DOHH2 (cell line): ENCODE measurements at regions not wholly inside any gene's neighbourhood (a gene's known extent, or its start where the extent isn't known, plus 50 kb on each side); places are given as distances from the start of the nearest gene placed in this dataset.
A peak's percentile ranks its signal among the peaks of the same experiment; 100 is the strongest.

Source experiments
- H3F3A ChIP-seq: fragments of 200-600 bp; sonication (generic), shearing (Covaris generic); 2 replicates; pipeline ENCODE4 v1.6.0; 2016; ENCODE audit warnings: antibody characterized with exemption, mild to moderate bottlenecking; ENCODE audit not compliant: control insufficient read depth, insufficient read depth
- H3K27ac ChIP-seq: fragments of 200-600 bp; sonication (generic); 2 replicates; pipeline ENCODE4 v1.5.1; 2014; ENCODE audit warnings: low read depth, mild to moderate bottlenecking, low read length, moderate library complexity
- H3K27me3 ChIP-seq: fragments of 200-600 bp; sonication (generic); 2 replicates; pipeline ENCODE4 v1.6.1; 2014; ENCODE audit warnings: mild to moderate bottlenecking, low read length, mixed read lengths; ENCODE audit not compliant: control insufficient read depth
- H3K36me3 ChIP-seq: fragments of 200-600 bp; sonication (generic); 2 replicates; pipeline ENCODE4 v1.6.1; 2014; ENCODE audit warnings: mild to moderate bottlenecking, low read length, moderate library complexity, mixed read lengths; ENCODE audit not compliant: control insufficient read depth
- H3K4me1 ChIP-seq: fragments of 200-600 bp; sonication (generic); 2 replicates; pipeline ENCODE4 v1.6.1; 2014; ENCODE audit warnings: mild to moderate bottlenecking, low read length, mixed read lengths; ENCODE audit not compliant: control insufficient read depth
- H3K4me2 ChIP-seq: fragments of 200-600 bp; sonication (generic); 2 replicates; pipeline ENCODE4 v1.6.0; 2014; ENCODE audit warnings: mild to moderate bottlenecking, low read length, moderate library complexity
- H3K4me3 ChIP-seq: fragments of 200-600 bp; sonication (generic); 2 replicates; pipeline ENCODE4 v1.5.1; 2014; ENCODE audit warnings: mild to moderate bottlenecking, low read length, mixed read lengths
- H3K79me2 ChIP-seq: fragments of 200-600 bp; sonication (generic); 2 replicates; pipeline ENCODE4 v1.6.1; 2014; ENCODE audit warnings: mild to moderate bottlenecking, low read length, mixed read lengths; ENCODE audit not compliant: control insufficient read depth
- H3K9me2 ChIP-seq: fragments of 200-600 bp; sonication (generic); replicated peaks from 2 replicates; pipeline ENCODE4 v1.6.1; 2014; ENCODE audit warnings: mild to moderate bottlenecking, low read length, mixed read lengths; ENCODE audit not compliant: control insufficient read depth
- H3K9me3 ChIP-seq: fragments of 200-600 bp; sonication (generic); 2 replicates; pipeline ENCODE4 v1.6.1; 2014; ENCODE audit warnings: antibody characterized with exemption, low read length, mixed read lengths; ENCODE audit not compliant: control insufficient read depth, insufficient read depth
- H4K20me1 ChIP-seq: fragments of 200-600 bp; sonication (generic); 2 replicates; pipeline ENCODE4 v1.6.0; 2014; ENCODE audit warnings: low read depth, mild to moderate bottlenecking, antibody characterized with exemption, low read length, moderate library complexity; ENCODE audit not compliant: control insufficient read depth, insufficient read depth
- CTCF ChIP-seq: fragments of 200-600 bp; sonication (generic); IDR thresholded peaks from one replicate; pipeline ENCODE4 v1.5.1; 2014; ENCODE audit warnings: antibody characterized with exemption, mild to moderate bottlenecking, low read depth, low read length; ENCODE audit not compliant: poor library complexity, severe bottlenecking
- EZH2phosphoT487 ChIP-seq: fragments of 200-600 bp; sonication (generic); IDR thresholded peaks from 2 replicates; pipeline ENCODE4 v1.6.1; 2017; ENCODE audit warnings: borderline replicate concordance, mild to moderate bottlenecking, antibody characterized with exemption, low read length, moderate library complexity, mixed read lengths

DNA sequence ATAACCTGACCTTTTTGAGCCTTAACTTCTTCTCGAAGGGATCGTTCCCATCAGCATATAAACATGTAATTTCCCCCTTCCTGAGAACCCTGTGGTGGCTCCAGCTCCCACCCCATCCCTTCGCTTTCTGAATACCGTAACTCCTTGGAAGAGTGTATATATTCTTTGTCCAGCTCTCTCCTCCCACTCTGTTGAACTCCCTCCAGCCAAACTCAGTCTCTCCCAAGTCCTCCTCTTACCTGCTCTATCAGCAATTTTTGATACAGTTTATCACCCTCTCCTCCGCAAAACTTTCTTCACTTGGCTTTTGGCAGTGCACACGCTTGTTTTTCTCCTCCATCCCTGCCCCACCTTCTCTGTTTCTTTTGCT, 109.9 kb upstream of the SLC25A33 start:
- Histone ChIP-seq H3F3A (peaks cover 31% of the 10 kb centered on the region), H3K4me3 (peak overlapping the region; percentile 69), H3K27me3 (no peaks in the 10 kb centered on the region), H3K4me1 (peaks cover 54% of the 10 kb centered on the region), H3K9me3 (no peaks in the 10 kb centered on the region), H3K27ac (peak overlapping the region; percentile 31), H3K9me2 (no peaks in the 10 kb centered on the region), H3K36me3 (no peaks in the 10 kb centered on the region), H3K79me2 (0 out of 2 replicates have a peak, but pooled peaks cover 4% of the 10 kb centered on the region), H3K4me2 (peak overlapping the region; percentile 82), H4K20me1 (no peaks in the 10 kb centered on the region)
- TF ChIP-seq EZH2phosphoT487 (no peak), CTCF (no peak)

DNA sequence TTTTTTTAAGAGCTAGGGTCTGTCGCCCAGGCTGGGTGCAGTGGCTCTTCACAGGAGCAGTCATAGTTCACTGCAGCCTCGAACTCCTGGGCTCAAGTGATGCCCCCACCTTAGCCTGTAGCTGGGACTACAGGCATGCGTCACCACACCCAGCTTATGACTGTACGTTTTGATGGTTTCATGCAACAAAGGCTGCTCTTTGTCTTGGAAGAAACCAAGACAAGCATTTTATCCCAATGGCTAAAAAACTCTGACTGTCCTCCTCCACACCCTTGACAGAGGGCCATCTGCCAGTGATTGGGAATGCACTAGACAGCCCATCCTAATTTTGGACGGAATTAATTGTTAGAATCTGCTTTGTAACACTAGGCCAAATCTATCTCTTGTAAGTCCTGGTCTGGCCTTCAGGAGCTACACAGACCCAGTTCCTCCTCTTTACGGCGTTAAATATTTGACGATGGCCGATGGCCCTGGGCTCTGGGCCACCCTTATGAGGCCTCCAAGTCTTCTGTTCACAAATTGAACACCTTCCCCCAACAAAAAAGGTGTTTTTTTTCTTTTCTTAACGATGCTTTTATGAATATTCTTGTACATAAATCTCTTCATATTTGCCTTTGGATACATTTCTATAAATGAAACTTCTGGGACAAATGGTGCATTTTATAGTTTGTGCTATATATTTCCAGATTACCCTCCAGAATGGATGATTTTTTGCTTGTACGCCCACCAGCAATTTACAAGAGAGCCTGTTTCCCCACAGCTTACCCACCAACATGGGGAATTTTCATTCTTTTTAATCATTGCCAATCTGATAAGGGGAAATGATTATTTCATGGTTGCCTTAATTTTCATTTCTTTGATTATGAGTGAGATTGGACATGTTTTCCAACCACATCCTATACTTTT, 104.8 kb upstream of the SLC25A33 start:
- no peak overlapping the region for H3K27ac ChIP-seq
- TF ChIP-seq CTCF (no peak), EZH2phosphoT487 (no peak)

GRCh38 chr1:9435153-9435636, 104.1 kb upstream of the SLC25A33 start:
- Histone ChIP-seq H3K9me2 (no peaks in the 10 kb centered on the region), H3K4me1 (no peaks in the 10 kb centered on the region), H3K79me2 (no peaks in the 10 kb centered on the region), H3K4me2 (no peak overlapping the region), H3K27ac (no peak overlapping the region), H3K4me3 (no peak overlapping the region), H3K27me3 (no peaks in the 10 kb centered on the region; the same call in 1 of the 2 replicates), H3F3A (no peaks in the 10 kb centered on the region), H4K20me1 (no peaks in the 10 kb centered on the region), H3K36me3 (no peaks in the 10 kb centered on the region), H3K9me3 (no peaks in the 10 kb centered on the region)
- TF ChIP-seq CTCF (no peak), EZH2phosphoT487 (no peak)

More for the DNA sequence above, 104.8 kb upstream of the SLC25A33 start:
- Histone ChIP-seq H4K20me1 (no peaks in the 10 kb centered on the region), H3K4me1 (peaks cover 6% of the 10 kb centered on the region), H3K36me3 (no peaks in the 10 kb centered on the region), H3K9me2 (no peaks in the 10 kb centered on the region), H3K27me3 (no peaks in the 10 kb centered on the region), H3K79me2 (no peaks in the 10 kb centered on the region), H3F3A (no peaks in the 10 kb centered on the region), H3K4me3 (no peak overlapping the region), H3K9me3 (no peaks in the 10 kb centered on the region), H3K4me2 (no peak overlapping the region)
